Osteocyte (in vitro differentiated cells): ENCODE measurements at regions not wholly inside any gene's neighbourhood (a gene's known extent, or its start where the extent isn't known, plus 50 kb on each side); places are given as distances from the start of the nearest gene placed in this dataset.

ENCODE experiments used
- DNase-seq: peaks from one replicate; pipeline ENCODE4 v3.0.0; 2021; ENCODE audit warnings: mixed read lengths; ENCODE audit not compliant: unreplicated experiment; ENCODE audit errors: extremely low spot score
- H3K27ac Mint-ChIP-seq: one replicate; pipeline ENCODE4 v1.8.0; 2021; ENCODE audit warnings: mild to moderate bottlenecking, mixed read lengths; ENCODE audit not compliant: unreplicated experiment
- H3K27me3 Mint-ChIP-seq: one replicate; pipeline ENCODE4 v1.8.0; 2021; ENCODE audit warnings: mixed read lengths; ENCODE audit not compliant: unreplicated experiment
- H3K36me3 Mint-ChIP-seq: one replicate; pipeline ENCODE4 v1.8.0; 2021; ENCODE audit warnings: mixed read lengths; ENCODE audit not compliant: unreplicated experiment
- H3K4me1 Mint-ChIP-seq: one replicate; pipeline ENCODE4 v1.8.0; 2021; ENCODE audit warnings: mixed read lengths; ENCODE audit not compliant: unreplicated experiment
- H3K4me3 Mint-ChIP-seq: one replicate; pipeline ENCODE4 v1.8.0; 2021; ENCODE audit warnings: mild to moderate bottlenecking, moderate library complexity, mixed read lengths; ENCODE audit not compliant: unreplicated experiment
- H3K9me3 Mint-ChIP-seq: one replicate; pipeline ENCODE4 v1.8.0; 2021; ENCODE audit warnings: mixed read lengths; ENCODE audit not compliant: unreplicated experiment
- CTCF ChIP-seq: fragments of 200-600 bp; sonication (generic); IDR thresholded peaks from 2 replicates; pipeline ENCODE4 v1.5.0; 2021; ENCODE audit warnings: antibody characterized with exemption, mild to moderate bottlenecking, moderate library complexity

GRCh38 chr3:34837848-34838741, 801.2 kb upstream of the ARPP21 start:
- no peak for DNase-seq
- TF ChIP-seq CTCF, result no peak
- Mint-ChIP-seq H3K27me3 (peaks cover 10% of the 10 kb centered on the region), H3K27ac (no peak overlapping the region), H3K36me3 (no peaks in the 10 kb centered on the region), H3K4me1 (peaks cover under 1% of the 10 kb centered on the region), H3K9me3 (no peaks in the 10 kb centered on the region), H3K4me3 (no peak overlapping the region)

- H3K36me3 Mint-ChIP-seq, result no peaks in the 10 kb centered on the region
- no peak for DNase-seq
- no peaks in the 10 kb centered on the region for H3K9me3 Mint-ChIP-seq
- H3K4me1 Mint-ChIP-seq, result peaks cover 8% of the 10 kb centered on the region
- no peak overlapping the region for H3K4me3 Mint-ChIP-seq
- H3K27me3 Mint-ChIP-seq, result peaks cover 29% of the 10 kb centered on the region
- H3K27ac Mint-ChIP-seq, result no peak overlapping the region
- TF ChIP-seq CTCF, result no peak
These were observed 796.4 kb upstream of the ARPP21 start for GRCh38 chr3:34842706-34843480.

GRCh38 chr3:34844323-34844620, 795.1 kb upstream of the ARPP21 start:
- TF ChIP-seq CTCF, result no peak
- H3K36me3 Mint-ChIP-seq, result no peaks in the 10 kb centered on the region
- H3K27ac Mint-ChIP-seq, result no peak overlapping the region
- H3K9me3 Mint-ChIP-seq, result no peaks in the 10 kb centered on the region
- peaks cover 8% of the 10 kb centered on the region for H3K4me1 Mint-ChIP-seq
- no peak overlapping the region for H3K4me3 Mint-ChIP-seq
- peaks cover 27% of the 10 kb centered on the region for H3K27me3 Mint-ChIP-seq
- no peak for DNase-seq

- no peaks in the 10 kb centered on the region for H3K36me3 Mint-ChIP-seq
- no peak overlapping the region for H3K4me3 Mint-ChIP-seq
- no peak overlapping the region for H3K27ac Mint-ChIP-seq
- no peak for DNase-seq
- H3K27me3 Mint-ChIP-seq, result peaks cover under 1% of the 10 kb centered on the region
- H3K9me3 Mint-ChIP-seq, result no peaks in the 10 kb centered on the region
- TF ChIP-seq CTCF, result no peak
- peaks cover 14% of the 10 kb centered on the region for H3K4me1 Mint-ChIP-seq
These were observed 788.2 kb upstream of the ARPP21 start for GRCh38 chr3:34851137-34851536.

GRCh38 chr3:34852844-34853439, 786.4 kb upstream of the ARPP21 start:
- Mint-ChIP-seq H3K27me3 (no peaks in the 10 kb centered on the region), H3K27ac (no peak overlapping the region), H3K36me3 (no peaks in the 10 kb centered on the region), H3K4me1 (peaks cover 25% of the 10 kb centered on the region), H3K9me3 (no peaks in the 10 kb centered on the region), H3K4me3 (no peak overlapping the region)
- no peak for DNase-seq
- TF ChIP-seq CTCF, result no peak
